GM12892 (cell line): ENCODE measurements at regions not wholly inside any gene's neighbourhood (a gene's known extent, or its start where the extent isn't known, plus 50 kb on each side); places are given as distances from the start of the nearest gene placed in this dataset.

Source experiments
- POLR2A ChIP-seq: IDR thresholded peaks from 2 replicates; pipeline ENCODE4 v1.6.1; 2011; ENCODE audit warnings: low read depth, low read length, control low read depth
- TAF1 ChIP-seq: IDR thresholded peaks from 2 replicates; pipeline ENCODE4 v1.6.1; 2011; ENCODE audit warnings: low read depth, mild to moderate bottlenecking, control low read depth, low read length, borderline replicate concordance

- TF ChIP-seq POLR2A (no peak), TAF1 (no peak)
Measured at GRCh38 chr6:140825731-140826130, 1307.0 kb upstream of the GJE1 start.
